ENCODE measurements at regions not wholly inside any gene's neighbourhood (a gene's known extent, or its start where the extent isn't known, plus 50 kb on each side); places are given as distances from the start of the nearest gene placed in this dataset.

GRCh38 chrX:17262123-17262522, 112.9 kb upstream of the NHS start:
- TF ChIP-seq, protein P1, sequence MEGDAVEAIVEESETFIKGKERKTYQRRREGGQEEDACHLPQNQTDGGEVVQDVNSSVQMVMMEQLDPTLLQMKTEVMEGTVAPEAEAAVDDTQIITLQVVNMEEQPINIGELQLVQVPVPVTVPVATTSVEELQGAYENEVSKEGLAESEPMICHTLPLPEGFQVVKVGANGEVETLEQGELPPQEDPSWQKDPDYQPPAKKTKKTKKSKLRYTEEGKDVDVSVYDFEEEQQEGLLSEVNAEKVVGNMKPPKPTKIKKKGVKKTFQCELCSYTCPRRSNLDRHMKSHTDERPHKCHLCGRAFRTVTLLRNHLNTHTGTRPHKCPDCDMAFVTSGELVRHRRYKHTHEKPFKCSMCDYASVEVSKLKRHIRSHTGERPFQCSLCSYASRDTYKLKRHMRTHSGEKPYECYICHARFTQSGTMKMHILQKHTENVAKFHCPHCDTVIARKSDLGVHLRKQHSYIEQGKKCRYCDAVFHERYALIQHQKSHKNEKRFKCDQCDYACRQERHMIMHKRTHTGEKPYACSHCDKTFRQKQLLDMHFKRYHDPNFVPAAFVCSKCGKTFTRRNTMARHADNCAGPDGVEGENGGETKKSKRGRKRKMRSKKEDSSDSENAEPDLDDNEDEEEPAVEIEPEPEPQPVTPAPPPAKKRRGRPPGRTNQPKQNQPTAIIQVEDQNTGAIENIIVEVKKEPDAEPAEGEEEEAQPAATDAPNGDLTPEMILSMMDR (conservative IDR thresholded peaks at IDR 0.05) = no peak
- no peak for TF ChIP-seq ZFX (IDR thresholded peaks at IDR 0.05)
